OCI-LY1 (cell line): ENCODE measurements at regions not wholly inside any gene's neighbourhood (a gene's known extent, or its start where the extent isn't known, plus 50 kb on each side); places are given as distances from the start of the nearest gene placed in this dataset.
"Not testable (repeated sequence)": the region's sequence is repeated elsewhere in the genome, so short reads cannot be mapped to it uniquely, and the experiment has no call there.

Experiments
- H2AFZ ChIP-seq: fragments of 200-600 bp; sonication (generic), shearing (Covaris generic); 2 replicates; pipeline ENCODE4 v1.6.0; 2014; ENCODE audit warnings: antibody characterized with exemption, mild to moderate bottlenecking, low read length
- H3F3A ChIP-seq: fragments of 200-600 bp; sonication (generic), shearing (Covaris generic); 2 replicates; pipeline ENCODE4 v1.6.0; 2014; ENCODE audit warnings: mild to moderate bottlenecking, antibody characterized with exemption, low read length, moderate library complexity; ENCODE audit not compliant: insufficient read depth
- H3K27ac ChIP-seq: fragments of 200-600 bp; sonication (generic); 2 replicates; pipeline ENCODE4 v1.5.1; 2014; ENCODE audit warnings: low read length, mixed run types, mild to moderate bottlenecking, low read depth; ENCODE audit not compliant: poor library complexity, severe bottlenecking
- H3K27me3 ChIP-seq: fragments of 200-600 bp; sonication (generic); 2 replicates; pipeline ENCODE4 v1.6.0; 2014; ENCODE audit warnings: antibody characterized with exemption, mild to moderate bottlenecking, low read length, moderate library complexity; ENCODE audit not compliant: insufficient read depth
- H3K36me3 ChIP-seq: fragments of 200-600 bp; sonication (generic); 2 replicates; pipeline ENCODE4 v1.6.1; 2014; ENCODE audit warnings: mild to moderate bottlenecking, antibody characterized with exemption, low read length, moderate library complexity, mixed read lengths; ENCODE audit not compliant: insufficient read depth
- H3K4me1 ChIP-seq: fragments of 200-600 bp; sonication (generic); 2 replicates; pipeline ENCODE4 v1.5.1; 2014; ENCODE audit warnings: mild to moderate bottlenecking, low read length, moderate library complexity; ENCODE audit not compliant: insufficient read depth, severe bottlenecking
- H3K4me2 ChIP-seq: fragments of 200-600 bp; sonication (generic), shearing (Covaris generic); 2 replicates; pipeline ENCODE4 v1.6.1; 2014; ENCODE audit warnings: low read length
- H3K4me3 ChIP-seq: fragments of 200-600 bp; sonication (generic); 2 replicates; pipeline ENCODE4 v1.5.1; 2014; ENCODE audit warnings: low read length, low read depth, mild to moderate bottlenecking, mixed read lengths; ENCODE audit not compliant: poor library complexity, severe bottlenecking
- H3K79me2 ChIP-seq: fragments of 200-600 bp; shearing (Covaris generic); 2 replicates; pipeline ENCODE4 v1.6.1; 2016; ENCODE audit warnings: mixed run types, low read length, mixed read lengths; ENCODE audit not compliant: insufficient read depth
- H3K9ac ChIP-seq: fragments of 200-600 bp; sonication (generic), shearing (Covaris generic); 2 replicates; pipeline ENCODE4 v1.6.1; 2014; ENCODE audit warnings: mild to moderate bottlenecking, low read length, mixed read lengths
- H3K9me2 ChIP-seq: fragments of 200-600 bp; sonication (generic), shearing (Covaris generic); 2 replicates; pipeline ENCODE4 v1.6.1; 2014; ENCODE audit warnings: low read depth, mild to moderate bottlenecking, low read length, mixed read lengths
- H3K9me3 ChIP-seq: fragments of 200-600 bp; shearing (Covaris generic); 2 replicates; pipeline ENCODE4 v1.6.1; 2014; ENCODE audit warnings: low read length, mixed read lengths
- H4K20me1 ChIP-seq: fragments of 200-600 bp; sonication (generic), shearing (Covaris generic); 2 replicates; pipeline ENCODE4 v1.6.0; 2016; ENCODE audit warnings: mild to moderate bottlenecking, low read length; ENCODE audit not compliant: insufficient read depth
- CTCF ChIP-seq: fragments of 200-600 bp; sonication (generic), shearing (Covaris generic); IDR thresholded peaks from 2 replicates; pipeline ENCODE4 v1.5.1; 2017; ENCODE audit warnings: mild to moderate bottlenecking, antibody characterized with exemption, low read length, moderate library complexity, mixed read lengths
- EZH2 ChIP-seq: fragments of 200-600 bp; sonication (generic), shearing (Covaris generic); IDR thresholded peaks from 2 replicates; pipeline ENCODE4 v1.8.0; 2017; ENCODE audit warnings: borderline replicate concordance, mixed run types, mild to moderate bottlenecking, antibody characterized with exemption, low read length, moderate library complexity, mixed read lengths

- Histone ChIP-seq H3K9me3 (no peaks in the 10 kb centered on the region), H3K27me3 (no peaks in the 10 kb centered on the region), H3F3A (no peaks in the 10 kb centered on the region), H4K20me1 (no peaks in the 10 kb centered on the region), H3K9me2 (no peaks in the 10 kb centered on the region), H3K79me2 (no peaks in the 10 kb centered on the region), H3K36me3 (no peaks in the 10 kb centered on the region), H3K27ac (no peak overlapping the region), H3K9ac (no peak overlapping the region), H3K4me1 (no peaks in the 10 kb centered on the region), H3K4me2 (no peak overlapping the region), H2AFZ (no peak overlapping the region), H3K4me3 (no peak overlapping the region)
- TF ChIP-seq CTCF (no peak), EZH2 (no peak)
These were observed 363.6 kb downstream of the ANKRD30A start for GRCh38 chr10:37488792-37489657.

GRCh38 chr10:37480596-37480995 is 355.2 kb downstream of the ANKRD30A start:
- not testable (repeated sequence) for H3F3A ChIP-seq

GRCh38 chr10:37479469-37479868 is 354.1 kb downstream of the ANKRD30A start:
- Histone ChIP-seq H3K4me2 (no peak overlapping the region), H3K27ac (no peak overlapping the region), H4K20me1 (no peaks in the 10 kb centered on the region), H2AFZ (no peak overlapping the region), H3K9me2 (no peaks in the 10 kb centered on the region), H3F3A (no peaks in the 10 kb centered on the region), H3K4me3 (no peak overlapping the region), H3K36me3 (no peaks in the 10 kb centered on the region), H3K9me3 (no peaks in the 10 kb centered on the region), H3K79me2 (no peaks in the 10 kb centered on the region), H3K9ac (no peak overlapping the region), H3K4me1 (no peaks in the 10 kb centered on the region), H3K27me3 (no peaks in the 10 kb centered on the region)
- TF ChIP-seq CTCF, result no peak
- no peak for TF ChIP-seq EZH2

More at GRCh38 chr10:37480596-37480995, 355.2 kb downstream of the ANKRD30A start:
- not testable (repeated sequence) for H3K36me3 ChIP-seq, H3K27ac ChIP-seq, H3K4me3 ChIP-seq, H4K20me1 ChIP-seq, H3K9me2 ChIP-seq, H3K9ac ChIP-seq, H3K9me3 ChIP-seq, H3K79me2 ChIP-seq, H3K4me2 ChIP-seq, H3K4me1 ChIP-seq, H2AFZ ChIP-seq, H3K27me3 ChIP-seq

- no peaks in the 10 kb centered on the region for H3K79me2 ChIP-seq
- no peak overlapping the region for H2AFZ ChIP-seq
- no peaks in the 10 kb centered on the region for H3K36me3 ChIP-seq
- H3K9me3 ChIP-seq, result no peaks in the 10 kb centered on the region
- H3K27me3 ChIP-seq, result no peaks in the 10 kb centered on the region
- H3K4me1 ChIP-seq, result no peaks in the 10 kb centered on the region
- no peaks in the 10 kb centered on the region for H3F3A ChIP-seq
- H3K27ac ChIP-seq, result no peak overlapping the region
- no peak overlapping the region for H3K4me3 ChIP-seq
- no peak for TF ChIP-seq CTCF
- TF ChIP-seq EZH2, result no peak
- no peaks in the 10 kb centered on the region for H4K20me1 ChIP-seq
- H3K9me2 ChIP-seq, result no peaks in the 10 kb centered on the region
- no peak overlapping the region for H3K4me2 ChIP-seq
- H3K9ac ChIP-seq, result no peak overlapping the region
These were observed 353.0 kb downstream of the ANKRD30A start for GRCh38 chr10:37478381-37478780.
